Fibroblast of lung (primary cell): ENCODE measurements at regions not wholly inside any gene's neighbourhood (a gene's known extent, or its start where the extent isn't known, plus 50 kb on each side); places are given as distances from the start of the nearest gene placed in this dataset.
A peak's percentile ranks its signal among the peaks of the same experiment; 100 is the strongest.

Experiments used
- DNase-seq, 2 donors: peaks; one replicate each; pipeline versions ENCODE4 v3.0.0 to v3.0.0-alpha.2; 2010; ENCODE audit warnings: low read depth in 2 of 2
- H2AFZ ChIP-seq: 2 replicates; pipeline ENCODE4 v1.5.1; 2012; ENCODE audit warnings: low read length, control low read depth, inconsistent platforms
- H3K27ac ChIP-seq: 2 replicates; pipeline ENCODE4 v1.5.1; 2011; ENCODE audit warnings: low read length, control low read depth; ENCODE audit not compliant: insufficient read depth
- H3K27me3 ChIP-seq: 2 replicates; pipeline ENCODE4 v1.5.1; 2011; ENCODE audit warnings: mild to moderate bottlenecking, low read length; ENCODE audit not compliant: control insufficient read depth, insufficient read depth
- H3K36me3 ChIP-seq: 2 replicates; pipeline ENCODE4 v1.5.1; 2011; ENCODE audit warnings: low read length; ENCODE audit not compliant: control insufficient read depth, insufficient read depth
- H3K4me1 ChIP-seq: 2 replicates; pipeline ENCODE4 v1.5.1; 2011; ENCODE audit warnings: low read length; ENCODE audit not compliant: control insufficient read depth, insufficient read depth; ENCODE audit errors: extremely low read depth
- H3K4me2 ChIP-seq: 2 replicates; pipeline ENCODE4 v1.5.1; 2011; ENCODE audit warnings: low read length, control low read depth; ENCODE audit not compliant: insufficient read depth; ENCODE audit errors: extremely low read depth
- H3K4me3 ChIP-seq, 4 experiments: fragments of 200-600 bp in 1 of 4; sonication (generic) in 1 of 4; replicated peaks in 1 of 4; 2 replicates each; pipeline ENCODE4 v1.5.1; 2011 to 2016; ENCODE audit warnings: low read length in 4 of 4, low read depth in 3 of 4, mild to moderate bottlenecking in 3 of 4, control low read depth in 2 of 4, inconsistent platforms in 1 of 4, mixed read lengths in 1 of 4; ENCODE audit not compliant: insufficient read depth in 1 of 4; ENCODE audit errors: control extremely low read depth in 1 of 4
- H3K79me2 ChIP-seq: 2 replicates; pipeline ENCODE4 v1.5.1; 2012; ENCODE audit warnings: mild to moderate bottlenecking, low read length, inconsistent platforms; ENCODE audit not compliant: control insufficient read depth, insufficient read depth
- H3K9ac ChIP-seq: 2 replicates; pipeline ENCODE4 v1.5.1; 2011; ENCODE audit warnings: mild to moderate bottlenecking, low read length, control low read depth; ENCODE audit not compliant: insufficient read depth
- H3K9me3 ChIP-seq: 2 replicates; pipeline ENCODE4 v1.5.1; 2012; ENCODE audit warnings: low read depth, low read length; ENCODE audit not compliant: control insufficient read depth, insufficient read depth
- H4K20me1 ChIP-seq: 2 replicates; pipeline ENCODE4 v1.5.1; 2011; ENCODE audit warnings: low read length; ENCODE audit not compliant: control insufficient read depth, insufficient read depth; ENCODE audit errors: extremely low read depth
- CTCF ChIP-seq, 2 donors: IDR thresholded peaks in 1 of 2; conservative IDR thresholded peaks in 1 of 2; 1 replicate in 1 of 2; 2 replicates in 1 of 2; pipeline ENCODE4 v1.5.1; 2011 to 2012; ENCODE audit warnings: low read length in 2 of 2, control low read depth in 1 of 2, inconsistent platforms in 1 of 2, low read depth in 1 of 2, mild to moderate bottlenecking in 1 of 2
- EZH2 ChIP-seq: IDR thresholded peaks from 2 replicates; pipeline ENCODE4 v1.5.1; 2012; ENCODE audit warnings: low read length, control low read depth, mild to moderate bottlenecking; ENCODE audit errors: missing control alignments

- H3K4me3 ChIP-seq: no peak overlapping the region
- H3K27ac ChIP-seq: no peak overlapping the region
- no peaks in the 10 kb centered on the region for H3K79me2 ChIP-seq
Observed at GRCh38 chr6:76867182-76867581, 596.1 kb downstream of the HTR1B start.

GRCh38 chr6:76866091-76866915 is 597.0 kb downstream of the HTR1B start:
- Histone ChIP-seq H3K79me2 (no peaks in the 10 kb centered on the region), H3K36me3 (no peaks in the 10 kb centered on the region), H3K27ac (no peak overlapping the region), H3K4me3 (no peak overlapping the region), H2AFZ (no peak overlapping the region), H3K27me3 (no peaks in the 10 kb centered on the region), H4K20me1 (no peaks in the 10 kb centered on the region), H3K9ac (no peak overlapping the region), H3K4me2 (no peak overlapping the region), H3K9me3 (no peaks in the 10 kb centered on the region), H3K4me1 (no peaks in the 10 kb centered on the region)
- DNase-seq: peak; percentile 0 to 4
- no peak for TF ChIP-seq EZH2
- TF ChIP-seq CTCF (conservative IDR thresholded peaks at IDR 0.05 in 1 of 2, IDR thresholded peaks at IDR 0.05 in 1 of 2; ENCODE audit: low read depth in 1 of 2, low read length in 2 of 2): no peak

More at GRCh38 chr6:76867182-76867581, 596.1 kb downstream of the HTR1B start:
- TF ChIP-seq EZH2: no peak
- Histone ChIP-seq H3K4me2 (no peak overlapping the region), H2AFZ (no peak overlapping the region), H3K9ac (no peak overlapping the region), H3K9me3 (no peaks in the 10 kb centered on the region), H4K20me1 (no peaks in the 10 kb centered on the region), H3K27me3 (no peaks in the 10 kb centered on the region), H3K36me3 (no peaks in the 10 kb centered on the region), H3K4me1 (no peaks in the 10 kb centered on the region)
- no peak for DNase-seq

GRCh38 chr6:76862936-76863335 is 600.4 kb downstream of the HTR1B start:
- H3K36me3 ChIP-seq: no peaks in the 10 kb centered on the region
- no peaks in the 10 kb centered on the region for H4K20me1 ChIP-seq
- H3K4me3 ChIP-seq: no peak overlapping the region
- no peak overlapping the region for H3K4me2 ChIP-seq
- no peak overlapping the region for H3K27ac ChIP-seq
- no peaks in the 10 kb centered on the region for H3K9me3 ChIP-seq
- H3K4me1 ChIP-seq: no peaks in the 10 kb centered on the region
- no peaks in the 10 kb centered on the region for H3K79me2 ChIP-seq
- H3K9ac ChIP-seq: no peak overlapping the region
- H3K27me3 ChIP-seq: no peaks in the 10 kb centered on the region
- peak in 1 of 2 donors; percentile 0 for DNase-seq
- no peak overlapping the region for H2AFZ ChIP-seq
- TF ChIP-seq CTCF (conservative IDR thresholded peaks at IDR 0.05 in 1 of 2, IDR thresholded peaks at IDR 0.05 in 1 of 2; ENCODE audit: low read depth in 1 of 2, low read length in 2 of 2) (no peak), EZH2 (no peak)
